HepG2 (cell line): ENCODE measurements at regions not wholly inside any gene's neighbourhood (a gene's known extent, or its start where the extent isn't known, plus 50 kb on each side); places are given as distances from the start of the nearest gene placed in this dataset.

Experiments
- CEBPZ ChIP-seq: IDR thresholded peaks from 2 replicates; pipeline ENCODE4 v1.6.1; 2012; ENCODE audit warnings: low read length, improper control_type of control experiment
- CREM ChIP-seq, 2 experiments: sonication (generic) in 1 of 2; formaldehyde crosslinking in 1 of 2; IDR thresholded peaks; 2 replicates each; pipeline versions ENCODE4 v1.4.0 to v1.6.1; 2016 to 2020; ENCODE audit warnings: antibody characterized with exemption in 1 of 2, mild to moderate bottlenecking in 1 of 2, missing genetic modification reagents in 1 of 2
- EP300 ChIP-seq, 3 experiments: sonication (generic) in 1 of 3; formaldehyde crosslinking in 1 of 3; IDR thresholded peaks; 2 replicates each; pipeline versions ENCODE4 v1.5.1 to v1.6.1; 2011 to 2020; ENCODE audit warnings: low read depth in 2 of 3, low read length in 2 of 3, borderline replicate concordance in 1 of 3, improper control_type of control experiment in 1 of 3, mild to moderate bottlenecking in 1 of 3, missing genetic modification reagents in 1 of 3, moderate library complexity in 1 of 3
- JUNB ChIP-seq: sonication (generic); formaldehyde crosslinking; IDR thresholded peaks from 2 replicates; pipeline ENCODE4 v1.8.0; 2022; ENCODE audit warnings: missing genetic modification reagents, mild to moderate bottlenecking, borderline replicate concordance
- MAZ ChIP-seq, 2 experiments: sonication (generic) in 1 of 2; formaldehyde crosslinking in 1 of 2; IDR thresholded peaks; 2 replicates each; pipeline versions ENCODE4 v1.5.0 to v1.6.1; 2012 to 2020; ENCODE audit warnings: low read depth in 2 of 2, mild to moderate bottlenecking in 2 of 2, borderline replicate concordance in 1 of 2, improper control_type of control experiment in 1 of 2, low read length in 1 of 2, missing genetic modification reagents in 1 of 2, moderate library complexity in 1 of 2
- NFYB ChIP-seq: sonication (generic); formaldehyde crosslinking; IDR thresholded peaks from 2 replicates; pipeline ENCODE4 v1.4.0; 2020; ENCODE audit warnings: missing genetic modification reagents
- PAX8 ChIP-seq: sonication (generic); formaldehyde crosslinking; IDR thresholded peaks from 2 replicates; pipeline ENCODE4 v1.8.0; 2022; ENCODE audit warnings: mild to moderate bottlenecking, missing genetic modification reagents, borderline replicate concordance
- POLR2A ChIP-seq, 2 experiments: IDR thresholded peaks; 2 replicates each; pipeline ENCODE4 v1.6.1; 2011; ENCODE audit warnings: low read depth in 2 of 2, low read length in 2 of 2, mild to moderate bottlenecking in 1 of 2, moderate library complexity in 1 of 2; ENCODE audit not compliant: insufficient read depth in 1 of 2
- TAF1 ChIP-seq: sonication (generic); formaldehyde crosslinking; IDR thresholded peaks from 2 replicates; pipeline ENCODE4 v1.4.0; 2020; ENCODE audit warnings: missing genetic modification reagents
- ZBTB2 ChIP-seq: sonication (generic); formaldehyde crosslinking; IDR thresholded peaks from 2 replicates; pipeline ENCODE4 v1.8.0; 2022; ENCODE audit warnings: low read depth, missing genetic modification reagents
- ZC3H4 ChIP-seq: sonication (generic); formaldehyde crosslinking; IDR thresholded peaks from 2 replicates; pipeline ENCODE4 v1.4.0; 2020; ENCODE audit warnings: missing genetic modification reagents, borderline replicate concordance
- ZNF17 ChIP-seq: sonication (generic); formaldehyde crosslinking; IDR thresholded peaks from 2 replicates; pipeline ENCODE4 v1.5.0; 2020; ENCODE audit warnings: mild to moderate bottlenecking, missing genetic modification reagents
- ZNF609 ChIP-seq: sonication (generic); formaldehyde crosslinking; IDR thresholded peaks from 2 replicates; pipeline ENCODE4 v1.4.0; 2020; ENCODE audit warnings: mild to moderate bottlenecking, missing genetic modification reagents, borderline replicate concordance
- TF ChIP-seq, protein P1 (sequence below): sonication (generic); formaldehyde crosslinking; conservative IDR thresholded peaks from 2 replicates; pipeline ENCODE4 v1.8.1; 2023; ENCODE audit warnings: missing genetic modification reagents

DNA sequence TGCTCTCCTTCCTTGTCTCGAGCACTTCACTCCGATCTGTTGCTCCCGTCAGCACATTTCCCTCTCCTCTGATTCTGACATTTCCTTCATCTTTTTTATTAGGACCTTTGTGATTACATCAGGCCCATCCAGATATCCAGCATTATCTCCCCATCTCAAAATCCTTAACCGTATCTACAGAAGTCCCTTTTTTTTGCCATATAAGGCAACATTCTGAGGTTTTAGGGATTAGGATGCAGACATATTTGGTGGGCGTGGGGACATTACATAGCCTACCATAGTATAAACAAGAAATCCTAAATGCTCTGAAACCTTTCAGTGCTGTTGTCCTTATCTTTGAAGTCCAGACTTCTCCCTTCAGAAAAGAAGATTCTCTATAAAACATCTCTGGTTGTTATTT, 505.0 kb upstream of the PITX2 start:
- TF ChIP-seq JUNB: no peak
- no peak for TF ChIP-seq CEBPZ
- TF ChIP-seq MAZ (IDR thresholded peaks at IDR 0.05; ENCODE audit: borderline replicate concordance, low read depth, low read length): no peak
- TF ChIP-seq MAZ (CRISPR knock-in tag; IDR thresholded peaks at IDR 0.05; ENCODE audit: low read depth): no peak
- TF ChIP-seq ZNF17 (CRISPR knock-in tag): no peak
- no peak for TF ChIP-seq ZC3H4 (CRISPR knock-in tag)
- TF ChIP-seq CREM (IDR thresholded peaks at IDR 0.05): no peak
- TF ChIP-seq CREM (CRISPR knock-in tag; IDR thresholded peaks at IDR 0.05): no peak
- no peak for TF ChIP-seq ZBTB2
- TF ChIP-seq EP300 (IDR thresholded peaks at IDR 0.05; ENCODE audit: low read depth in 2 of 2, low read length in 2 of 2): no peak
- TF ChIP-seq EP300 (CRISPR knock-in tag; IDR thresholded peaks at IDR 0.05; ENCODE audit: borderline replicate concordance): no peak
- TF ChIP-seq, protein P1, sequence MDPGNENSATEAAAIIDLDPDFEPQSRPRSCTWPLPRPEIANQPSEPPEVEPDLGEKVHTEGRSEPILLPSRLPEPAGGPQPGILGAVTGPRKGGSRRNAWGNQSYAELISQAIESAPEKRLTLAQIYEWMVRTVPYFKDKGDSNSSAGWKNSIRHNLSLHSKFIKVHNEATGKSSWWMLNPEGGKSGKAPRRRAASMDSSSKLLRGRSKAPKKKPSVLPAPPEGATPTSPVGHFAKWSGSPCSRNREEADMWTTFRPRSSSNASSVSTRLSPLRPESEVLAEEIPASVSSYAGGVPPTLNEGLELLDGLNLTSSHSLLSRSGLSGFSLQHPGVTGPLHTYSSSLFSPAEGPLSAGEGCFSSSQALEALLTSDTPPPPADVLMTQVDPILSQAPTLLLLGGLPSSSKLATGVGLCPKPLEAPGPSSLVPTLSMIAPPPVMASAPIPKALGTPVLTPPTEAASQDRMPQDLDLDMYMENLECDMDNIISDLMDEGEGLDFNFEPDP (CRISPR knock-in tag): no peak
- TF ChIP-seq POLR2A (IDR thresholded peaks at IDR 0.05; ENCODE audit: insufficient read depth in 1 of 2, low read depth in 2 of 2, low read length in 2 of 2): no peak
- no peak for TF ChIP-seq NFYB (CRISPR knock-in tag)
- TF ChIP-seq TAF1 (CRISPR knock-in tag): no peak
- no peak for TF ChIP-seq PAX8
- TF ChIP-seq ZNF609 (CRISPR knock-in tag): no peak
